Esophagus squamous epithelium (tissue), 5 donors: ENCODE measurements at regions not wholly inside any gene's neighbourhood (a gene's known extent, or its start where the extent isn't known, plus 50 kb on each side); places are given as distances from the start of the nearest gene placed in this dataset.

ENCODE experiments used
- DNase-seq: peaks from one replicate; lab custom pipeline; 2025; lab: John Stamatoyannopoulos, UW
- H3K27ac ChIP-seq, 4 donors: fragments of 200-600 bp; sonication (generic); one replicate each; pipeline ENCODE4 v1.5.1; 2016 to 2019; ENCODE audit warnings: mild to moderate bottlenecking in 1 of 4
- H3K27me3 ChIP-seq, 4 donors: fragments of 200-600 bp; sonication (generic); 1 replicate in 3 of 4; 2 replicates in 1 of 4; pipeline versions ENCODE4 v1.5.1 to v1.6.0; 2017 to 2021; ENCODE audit warnings: antibody characterized with exemption in 1 of 4
- H3K36me3 ChIP-seq, 3 donors: fragments of 200-600 bp; sonication (generic); one replicate each; pipeline ENCODE4 v1.5.1; 2016 to 2019
- H3K4me1 ChIP-seq, 3 donors: fragments of 200-600 bp; sonication (generic); one replicate each; pipeline ENCODE4 v1.5.1; 2017 to 2019
- H3K4me3 ChIP-seq, 4 donors: fragments of 200-600 bp; sonication (generic); 1 replicate in 3 of 4; 2 replicates in 1 of 4; pipeline ENCODE4 v1.5.1; 2016 to 2019; ENCODE audit warnings: mild to moderate bottlenecking in 2 of 4, moderate library complexity in 1 of 4
- H3K9me3 ChIP-seq, 3 donors: fragments of 200-600 bp; sonication (generic); one replicate each; pipeline ENCODE4 v1.5.1; 2016 to 2019
- CTCF ChIP-seq, 6 experiments: fragments of 450-650 bp in 4 of 6; fragments of 200-600 bp in 2 of 6; sonication (generic) in 2 of 6; IDR thresholded peaks; one replicate each; pipeline ENCODE4 v1.5.1; 2016 to 2019; ENCODE audit warnings: antibody characterized with exemption in 6 of 6, mild to moderate bottlenecking in 4 of 6, moderate library complexity in 4 of 6
- POLR2A ChIP-seq, 4 donors: fragments of 450-650 bp; IDR thresholded peaks; one replicate each; pipeline ENCODE4 v1.6.1; 2017; ENCODE audit warnings: antibody characterized with exemption in 4 of 4, mild to moderate bottlenecking in 4 of 4, moderate library complexity in 3 of 4
- WGBS, 2 donors: methylation state at CpG; one replicate each; pipeline ENCODE4 v1.1.5; 2018; 5-methylcytosine and 5-hydroxymethylcytosine counted together
- intact Hi-C: fragments of 100-400 bp; cut with DNase I; formaldehyde crosslinking; loops from one replicate; pipeline ENCODE4 v1.15.0; 2022
- donor health status: DM: yes; HTN: yes; CAD: no.

DNA sequence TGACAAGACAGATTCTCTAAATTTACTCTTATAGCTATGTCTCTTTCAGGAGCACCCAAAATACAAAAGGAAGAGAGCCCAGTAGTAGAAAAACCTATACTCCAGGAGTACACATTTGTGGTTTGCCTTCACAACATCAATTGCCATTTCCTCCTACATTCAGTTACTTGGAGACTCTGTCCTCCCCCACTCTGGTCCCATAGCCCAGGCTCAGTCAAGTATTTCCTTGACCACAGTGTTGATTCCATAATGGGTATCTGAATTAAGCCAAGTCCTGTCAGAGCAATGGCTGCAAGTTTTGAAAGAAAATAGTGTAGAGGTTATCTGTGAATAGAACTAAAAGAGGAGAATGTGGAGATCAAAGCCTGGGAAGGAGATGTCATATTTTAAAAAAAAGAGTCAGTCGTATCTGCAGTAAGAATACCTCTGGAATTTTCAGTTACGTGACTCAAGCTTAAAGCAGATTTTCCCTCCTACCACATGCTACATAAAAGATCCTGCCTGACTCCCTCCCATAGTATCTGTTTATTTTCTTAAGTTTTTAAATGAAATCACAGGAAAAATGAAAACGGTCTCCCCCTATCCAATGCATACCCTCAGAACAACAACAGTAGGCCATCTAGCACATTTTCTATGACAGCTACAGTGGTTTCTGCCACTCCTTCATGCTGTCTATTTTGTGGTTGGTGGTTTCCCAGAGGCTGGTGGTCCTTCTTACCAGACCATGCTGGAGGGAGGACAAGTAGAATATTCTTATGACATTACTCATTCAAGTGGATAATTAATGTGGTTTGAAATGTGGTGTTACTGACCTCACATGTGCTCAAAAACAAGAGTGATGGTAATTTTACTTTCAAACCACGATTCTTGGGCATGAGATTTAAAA is 249.7 kb upstream of the TMEM161B start:
- TF ChIP-seq POLR2A (IDR thresholded peaks at IDR 0.05) (no peak), CTCF (IDR thresholded peaks at IDR 0.05) (no peak)
- 62 to 63% methylated on average over 4 of the region's 4 CpGs for WGBS, 2 donors
- Histone ChIP-seq H3K27ac (no peak overlapping the region), H3K4me3 (no peak overlapping the region), H3K4me1 (no peaks in the 10 kb centered on the region), H3K27me3 (no peaks in the 10 kb centered on the region), H3K36me3 (no peaks in the 10 kb centered on the region), H3K9me3 (no peaks in the 10 kb centered on the region)
- no peak for DNase-seq
- intact Hi-C loops, result no loop called here

- H3K27ac ChIP-seq, result no peak overlapping the region
- H3K9me3 ChIP-seq, result no peaks in the 10 kb centered on the region
- no peaks in the 10 kb centered on the region for H3K36me3 ChIP-seq
- no peak overlapping the region for H3K4me3 ChIP-seq
- TF ChIP-seq POLR2A (IDR thresholded peaks at IDR 0.05), result no peak
- no peak for TF ChIP-seq CTCF (IDR thresholded peaks at IDR 0.05)
- no peaks in the 10 kb centered on the region for H3K4me1 ChIP-seq
- intact Hi-C loops, result no loop called here
- WGBS, 2 donors, result 46 to 53% methylated on average over 11 of the region's 11 CpGs
- no peak for DNase-seq
- H3K27me3 ChIP-seq, result no peaks in the 10 kb centered on the region
These were observed 247.5 kb upstream of the TMEM161B start for GRCh38 chr5:88515881-88516819.

- 93 to 100% methylated on average over 1 of the region's 1 CpG for WGBS, 2 donors
- intact Hi-C loops, result no loop called here
- DNase-seq, result no peak
- Histone ChIP-seq H3K4me3 (no peak overlapping the region), H3K36me3 (no peaks in the 10 kb centered on the region), H3K9me3 (no peaks in the 10 kb centered on the region), H3K27ac (no peak overlapping the region), H3K27me3 (no peaks in the 10 kb centered on the region), H3K4me1 (no peaks in the 10 kb centered on the region)
- TF ChIP-seq CTCF (IDR thresholded peaks at IDR 0.05), result no peak
- TF ChIP-seq POLR2A (IDR thresholded peaks at IDR 0.05), result no peak
These were observed 246.4 kb upstream of the TMEM161B start for GRCh38 chr5:88515068-88515467.

GRCh38 chr5:88509403-88509802 is 240.8 kb upstream of the TMEM161B start:
- DNase-seq, result no peak

More at GRCh38 chr5:88509403-88509802, 240.8 kb upstream of the TMEM161B start:
- no peak for TF ChIP-seq POLR2A (IDR thresholded peaks at IDR 0.05)
- no peak for TF ChIP-seq CTCF (IDR thresholded peaks at IDR 0.05)
- Histone ChIP-seq H3K27ac (no peak overlapping the region), H3K27me3 (no peaks in the 10 kb centered on the region), H3K36me3 (no peaks in the 10 kb centered on the region), H3K9me3 (no peaks in the 10 kb centered on the region), H3K4me3 (no peak overlapping the region), H3K4me1 (no peaks in the 10 kb centered on the region)
- 59 to 62% methylated on average over 3 of the region's 3 CpGs for WGBS, 2 donors
- intact Hi-C loops, result no loop called here
